OCI-M2 (cell line): ENCODE measurements at regions not wholly inside any gene's neighbourhood (a gene's known extent, or its start where the extent isn't known, plus 50 kb on each side); places are given as distances from the start of the nearest gene placed in this dataset.
"Not testable (repeated sequence)": the region's sequence is repeated elsewhere in the genome, so short reads cannot be mapped to it uniquely, and the experiment has no call there.

Experiments used
- DNase-seq: peaks from one replicate; lab custom pipeline; 2025; ENCODE audit not compliant: unreplicated experiment; lab: John Stamatoyannopoulos, UW

GRCh38 chr2:2586068-2586776, 255.1 kb upstream of the MYT1L start:
- no peak for DNase-seq

DNA sequence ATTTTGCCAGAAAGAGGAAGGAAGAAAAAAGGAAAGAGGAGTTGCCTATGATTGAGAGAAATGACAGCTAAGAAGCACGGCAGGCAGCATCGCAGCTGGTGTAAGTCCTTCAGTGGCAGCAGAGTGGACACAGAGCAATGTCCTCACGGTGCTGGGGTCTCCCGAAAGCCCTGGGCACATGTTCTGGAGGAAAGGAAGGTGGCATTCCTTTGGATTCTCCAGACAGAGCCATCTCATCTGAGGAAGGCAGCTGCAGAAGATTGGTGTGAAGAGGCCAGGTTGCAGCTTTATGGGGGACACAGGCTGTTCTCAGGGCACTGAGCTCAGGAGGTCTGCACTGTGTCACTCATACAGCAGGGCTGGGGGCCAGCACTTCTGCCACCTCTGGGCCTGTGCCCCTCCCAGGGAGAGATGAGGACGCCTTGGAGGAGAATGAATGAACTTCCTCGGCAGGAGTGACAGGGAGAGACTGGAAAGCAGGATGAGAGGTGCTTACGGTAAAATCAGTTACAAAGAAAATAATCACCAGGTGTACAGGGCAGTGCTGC, 252.0 kb upstream of the MYT1L start:
- DNase-seq = no peak

GRCh38 chr2:2581331-2582159, 250.5 kb upstream of the MYT1L start:
- DNase-seq = no peak

DNA sequence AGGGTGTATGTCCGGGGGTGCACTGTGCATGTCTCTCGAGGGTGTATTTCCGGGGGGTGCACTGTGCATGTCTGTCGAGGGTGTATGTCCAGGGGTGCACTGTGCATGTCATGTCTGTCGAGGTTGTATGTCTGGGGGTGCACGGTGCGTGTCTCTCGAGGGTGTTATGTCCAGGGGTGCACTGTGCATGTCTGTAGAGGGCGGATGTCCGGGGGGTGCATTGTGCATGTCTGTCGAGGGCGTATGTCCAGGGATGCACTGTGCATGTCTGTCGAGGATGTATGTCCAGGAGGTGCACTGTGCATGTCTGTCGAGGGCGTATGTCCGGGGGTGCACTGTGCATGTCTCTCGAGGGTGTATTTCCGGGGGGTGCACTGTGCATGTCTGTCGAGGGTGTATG, 249.8 kb upstream of the MYT1L start:
- not testable (repeated sequence) for DNase-seq

GRCh38 chr2:2580341-2580740, 249.3 kb upstream of the MYT1L start:
- DNase-seq = no peak

DNA sequence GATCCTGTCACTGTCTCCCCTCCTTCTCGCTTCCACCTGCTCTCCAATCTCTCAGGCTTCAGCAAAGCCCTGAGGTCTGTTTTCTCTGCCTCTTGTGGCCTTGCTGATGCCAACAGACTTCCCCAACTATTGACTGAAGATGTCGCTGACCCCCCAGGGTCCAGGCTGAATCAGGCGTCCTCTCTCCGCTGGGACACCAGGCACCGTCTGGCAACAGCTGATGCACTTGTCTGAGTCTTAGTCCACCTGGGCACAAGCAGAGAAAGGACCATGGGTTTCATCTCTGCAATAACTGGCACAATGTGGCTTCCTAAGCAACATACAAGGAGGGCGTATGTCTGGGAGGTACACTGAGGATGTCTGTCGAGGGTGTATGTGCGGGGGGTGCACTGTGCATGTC, 248.7 kb upstream of the MYT1L start:
- no peak for DNase-seq

- no peak for DNase-seq
These were observed 246.3 kb upstream of the MYT1L start for GRCh38 chr2:2577407-2577831.

DNA sequence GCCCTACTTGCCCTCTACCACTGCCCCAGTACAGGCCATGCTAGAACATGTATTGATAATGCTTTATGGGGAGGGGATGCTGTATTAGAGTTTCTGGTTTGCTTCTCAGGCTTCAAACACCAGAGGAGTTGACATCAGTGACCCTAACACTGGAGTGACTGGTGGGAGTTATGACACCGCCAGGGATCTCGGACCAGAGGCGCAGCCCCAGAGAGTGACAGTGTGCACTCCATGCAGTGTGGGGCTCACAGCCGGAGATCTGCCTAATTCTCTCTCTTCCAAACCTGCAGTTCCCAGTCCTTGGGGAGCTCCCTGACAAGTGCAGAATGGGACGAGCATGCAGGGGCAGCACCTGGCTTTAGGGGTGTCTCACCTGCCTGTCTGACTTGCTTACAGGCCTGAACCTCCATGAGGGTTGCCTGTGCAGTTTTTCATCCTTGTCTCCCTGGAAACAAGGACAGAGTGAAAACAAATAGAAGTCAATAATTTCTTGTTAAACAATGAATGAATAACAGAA, 244.9 kb upstream of the MYT1L start:
- no peak for DNase-seq

- no peak for DNase-seq
These were observed 244.1 kb upstream of the MYT1L start for GRCh38 chr2:2575181-2575577.

DNA sequence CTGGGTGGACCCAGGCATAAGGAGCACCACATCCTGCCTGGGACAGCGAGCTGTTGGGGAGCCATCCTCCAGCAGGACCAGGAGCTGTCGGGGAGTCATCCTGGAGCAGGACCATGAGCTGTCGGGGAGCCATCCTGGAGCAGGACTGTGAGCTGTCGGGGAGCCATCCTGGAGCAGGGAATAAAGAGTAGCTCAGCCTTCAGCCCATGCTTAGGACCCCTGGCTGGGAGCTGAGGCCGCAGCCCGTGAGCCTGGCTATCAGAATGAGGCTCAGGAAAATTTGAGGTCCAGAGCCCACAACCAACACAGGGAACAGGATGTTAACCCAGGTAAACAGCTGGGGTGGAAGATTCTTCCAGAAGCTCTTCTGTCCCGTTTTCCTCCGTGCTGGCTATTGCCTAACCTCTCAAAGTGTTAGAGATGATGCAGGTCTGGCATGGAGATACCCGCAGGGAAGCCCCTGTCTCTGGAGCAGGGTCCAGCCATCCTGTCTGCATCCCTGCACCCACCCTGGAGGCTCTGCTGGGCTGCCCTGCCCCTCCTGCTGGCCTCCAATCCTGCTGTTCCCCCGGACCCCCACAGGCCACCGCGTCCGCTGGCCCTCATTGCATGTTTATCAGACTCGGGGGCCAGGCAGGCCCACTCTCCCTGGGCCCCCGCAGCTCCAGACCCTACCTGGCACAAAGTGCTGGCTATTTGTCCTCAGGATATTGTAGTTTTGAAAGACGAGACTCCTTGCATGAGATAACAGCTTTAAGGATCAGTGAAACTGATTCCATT, 243.5 kb upstream of the MYT1L start:
- no peak for DNase-seq

GRCh38 chr2:2573658-2574293, 242.7 kb upstream of the MYT1L start:
- no peak for DNase-seq

DNA sequence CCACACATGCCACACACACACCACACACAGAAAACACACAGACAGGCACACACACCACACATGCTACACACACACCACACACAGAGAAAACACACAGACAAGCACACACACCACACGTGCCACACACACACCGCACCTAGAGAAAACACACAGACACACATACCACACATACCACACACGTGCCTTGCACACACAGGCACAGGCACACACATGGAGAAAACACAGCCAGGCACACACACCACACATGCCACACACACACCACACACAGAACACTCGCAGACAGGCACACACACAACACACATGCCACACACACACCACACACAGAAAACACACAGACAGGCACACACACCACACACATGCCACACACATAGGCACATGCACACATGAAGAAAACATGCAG, 242.1 kb upstream of the MYT1L start:
- no peak for DNase-seq

- DNase-seq = no peak
These were observed 241.5 kb upstream of the MYT1L start for GRCh38 chr2:2572393-2573204.

DNA sequence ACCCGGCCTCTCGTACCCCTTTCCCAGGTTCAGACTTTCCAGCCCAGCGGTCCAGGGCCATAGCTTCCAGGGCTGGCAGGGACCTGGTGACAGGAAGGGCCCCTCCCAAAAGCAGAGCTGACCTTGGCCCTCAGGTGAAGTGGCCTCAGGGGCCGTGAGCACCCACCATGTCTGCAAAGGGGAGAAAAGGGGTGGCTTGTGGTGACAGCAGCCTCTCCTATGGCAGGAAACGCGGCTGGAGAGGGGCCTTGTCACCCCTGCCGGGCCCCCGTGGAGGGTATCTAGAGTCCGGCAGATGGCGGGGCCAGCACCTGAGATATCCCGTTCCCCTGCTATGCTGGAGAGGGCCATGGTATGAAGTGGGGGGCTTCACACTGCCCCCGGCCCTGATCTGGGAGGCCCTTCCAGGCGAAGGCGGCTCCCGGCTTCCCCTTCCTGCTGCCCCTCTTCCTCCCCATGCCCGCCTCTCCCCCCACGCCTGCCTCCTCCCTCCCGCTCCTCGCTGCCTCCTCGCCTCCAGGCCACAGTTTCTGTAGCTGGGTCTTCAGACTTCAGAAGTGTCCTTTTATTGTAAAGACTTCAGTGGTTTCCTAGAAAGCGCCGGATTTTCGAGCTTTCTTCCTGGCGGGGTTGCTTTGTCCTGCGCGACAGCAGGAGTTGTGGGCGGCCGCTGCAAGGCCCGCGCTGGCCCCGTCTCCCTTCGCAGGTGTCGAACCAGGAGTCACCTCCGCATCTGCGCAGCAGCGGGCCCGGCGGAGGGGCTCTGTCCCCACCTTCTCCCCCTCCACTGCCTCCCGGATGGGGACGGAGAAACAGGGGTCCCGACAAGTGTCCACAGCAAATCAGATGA, 240.5 kb upstream of the MYT1L start:
- no peak for DNase-seq

DNA sequence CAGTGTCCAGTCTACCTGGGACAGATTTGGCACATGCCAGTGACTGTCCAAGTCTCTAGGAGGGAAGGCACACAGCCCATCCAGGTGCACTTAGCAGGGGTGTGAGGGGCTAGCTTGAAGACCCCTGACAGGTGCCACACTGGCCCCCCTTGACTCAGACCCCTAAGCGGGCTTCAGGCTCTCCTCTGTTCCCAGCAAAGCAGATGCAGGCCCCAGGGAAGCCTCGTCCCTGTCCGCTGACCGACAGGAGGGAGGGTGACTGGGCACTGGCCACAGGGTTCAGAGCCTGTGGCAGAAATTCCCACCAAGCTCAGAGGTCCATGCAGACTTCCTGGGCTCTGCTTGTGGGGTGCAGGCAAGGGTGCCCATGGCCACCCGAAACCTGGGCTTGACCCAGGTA, 239.8 kb upstream of the MYT1L start:
- DNase-seq = no peak

GRCh38 chr2:2570360-2570759, 239.3 kb upstream of the MYT1L start:
- no peak for DNase-seq

- no peak for DNase-seq
These were observed 238.8 kb upstream of the MYT1L start for GRCh38 chr2:2569836-2570235.

- DNase-seq = no peak
These were observed 238.2 kb upstream of the MYT1L start for GRCh38 chr2:2569306-2569705.

GRCh38 chr2:2568411-2568810, 237.3 kb upstream of the MYT1L start:
- no peak for DNase-seq
